Coronary artery (tissue), 2 donors: ENCODE measurements at regions not wholly inside any gene's neighbourhood (a gene's known extent, or its start where the extent isn't known, plus 50 kb on each side); places are given as distances from the start of the nearest gene placed in this dataset.

Source experiments
- DNase-seq: peaks from one replicate; pipeline ENCODE4 v3.0.0-alpha.2; 2017; ENCODE audit warnings: low spot score
- H3K27ac ChIP-seq, 2 donors: fragments of 200-600 bp; sonication (generic); one replicate each; pipeline ENCODE4 v1.5.1; 2016 to 2019
- H3K4me3 ChIP-seq: fragments of 200-600 bp; sonication (generic); 2 replicates; pipeline ENCODE4 v1.5.1; 2016; ENCODE audit warnings: mild to moderate bottlenecking, moderate library complexity
- CTCF ChIP-seq: fragments of 200-600 bp; sonication (generic); IDR thresholded peaks from one replicate; pipeline ENCODE4 v1.5.1; 2019; ENCODE audit warnings: antibody characterized with exemption

- TF ChIP-seq CTCF = no peak
- no peak for DNase-seq
- no peak overlapping the region for H3K4me3 ChIP-seq
- no peak overlapping the region for H3K27ac ChIP-seq
These were observed 332.7 kb upstream of the HAND2 start for GRCh38 chr4:173862754-173863153.

- no peak for DNase-seq
- Histone ChIP-seq H3K4me3 (no peak overlapping the region), H3K27ac (no peak overlapping the region)
- TF ChIP-seq CTCF = no peak
These were observed 330.1 kb upstream of the HAND2 start for GRCh38 chr4:173860094-173860493.

GRCh38 chr4:173859091-173859713 lies 329.2 kb upstream of the HAND2 start:
- no peak for TF ChIP-seq CTCF
- Histone ChIP-seq H3K27ac (no peak overlapping the region), H3K4me3 (no peak overlapping the region)
- no peak for DNase-seq

GRCh38 chr4:173858471-173858870 lies 328.4 kb upstream of the HAND2 start:
- DNase-seq = no peak
- no peak for TF ChIP-seq CTCF
- Histone ChIP-seq H3K27ac (no peak overlapping the region), H3K4me3 (no peak overlapping the region)

- no peak overlapping the region for H3K4me3 ChIP-seq
- no peak for TF ChIP-seq CTCF
- no peak for DNase-seq
- H3K27ac ChIP-seq = no peak overlapping the region
These were observed 327.8 kb upstream of the HAND2 start for GRCh38 chr4:173857828-173858227.

- TF ChIP-seq CTCF = no peak
- Histone ChIP-seq H3K27ac (no peak overlapping the region), H3K4me3 (no peak overlapping the region)
- no peak for DNase-seq
These were observed 325.0 kb upstream of the HAND2 start for GRCh38 chr4:173855015-173855414.

- no peak for DNase-seq
- Histone ChIP-seq H3K27ac (no peak overlapping the region), H3K4me3 (no peak overlapping the region)
- TF ChIP-seq CTCF = no peak
These were observed 322.7 kb upstream of the HAND2 start for GRCh38 chr4:173852775-173853174.
